ENCODE measurements at regions not wholly inside any gene's neighbourhood (a gene's known extent, or its start where the extent isn't known, plus 50 kb on each side); places are given as distances from the start of the nearest gene placed in this dataset.

DNA sequence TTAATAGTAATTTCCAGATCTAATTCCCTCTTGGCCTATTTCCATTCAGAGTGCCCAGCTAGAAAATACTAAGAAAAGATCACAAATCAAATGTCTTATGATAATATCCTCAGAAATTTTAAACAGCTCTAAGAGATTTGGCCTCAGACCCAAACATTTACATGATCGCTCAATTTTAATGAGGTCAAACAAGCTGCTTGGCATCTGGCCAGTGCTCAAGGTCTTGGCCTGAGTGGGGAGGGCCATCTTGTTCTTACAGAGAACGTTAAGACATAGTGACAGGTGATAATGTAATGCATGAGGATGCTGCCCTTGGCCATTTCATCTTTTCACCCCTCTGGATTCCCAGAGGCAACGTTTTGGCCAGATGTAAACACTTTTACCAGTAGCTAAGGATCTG, 159.2 kb upstream of the SLC7A11 start:
- no peak overlapping the region for H3K4me3 ChIP-seq (ENCODE audit: low read length, poor library complexity, severe bottlenecking)
- no peak overlapping the region for H2AFZ ChIP-seq (ENCODE audit: low read length)
- H3F3A ChIP-seq (ENCODE audit: low read depth) = no peaks in the 10 kb centered on the region
- no peaks in the 10 kb centered on the region for H3K36me3 ChIP-seq (ENCODE audit: insufficient read depth, low read length)
- no peaks in the 10 kb centered on the region for H3K27me3 ChIP-seq (ENCODE audit: insufficient read depth, low read length, poor library complexity, severe bottlenecking)
- no peaks in the 10 kb centered on the region for H3K9me3 ChIP-seq (ENCODE audit: insufficient read depth, low read depth, low read length)
- H3K9me2 ChIP-seq (replicated peaks; ENCODE audit: low read depth, low read length) = no peaks in the 10 kb centered on the region
- no peak overlapping the region for H3K9ac ChIP-seq (ENCODE audit: low read depth, low read length, poor library complexity, severe bottlenecking)
- H3K4me2 ChIP-seq (ENCODE audit: low read depth, low read length, poor library complexity, severe bottlenecking) = no peak overlapping the region
- H4K20me1 ChIP-seq (ENCODE audit: insufficient read depth, low read length, poor library complexity, severe bottlenecking) = no peaks in the 10 kb centered on the region
- H3K79me2 ChIP-seq (ENCODE audit: insufficient read depth, low read length) = no peaks in the 10 kb centered on the region
- peaks cover 13% of the 10 kb centered on the region for H3K4me1 ChIP-seq (ENCODE audit: insufficient read depth, low read length, poor library complexity, severe bottlenecking)
- no peak for TF ChIP-seq EZH2phosphoT487 (IDR thresholded peaks at IDR 0.05; ENCODE audit: borderline replicate concordance)
- TF ChIP-seq, protein P1, sequence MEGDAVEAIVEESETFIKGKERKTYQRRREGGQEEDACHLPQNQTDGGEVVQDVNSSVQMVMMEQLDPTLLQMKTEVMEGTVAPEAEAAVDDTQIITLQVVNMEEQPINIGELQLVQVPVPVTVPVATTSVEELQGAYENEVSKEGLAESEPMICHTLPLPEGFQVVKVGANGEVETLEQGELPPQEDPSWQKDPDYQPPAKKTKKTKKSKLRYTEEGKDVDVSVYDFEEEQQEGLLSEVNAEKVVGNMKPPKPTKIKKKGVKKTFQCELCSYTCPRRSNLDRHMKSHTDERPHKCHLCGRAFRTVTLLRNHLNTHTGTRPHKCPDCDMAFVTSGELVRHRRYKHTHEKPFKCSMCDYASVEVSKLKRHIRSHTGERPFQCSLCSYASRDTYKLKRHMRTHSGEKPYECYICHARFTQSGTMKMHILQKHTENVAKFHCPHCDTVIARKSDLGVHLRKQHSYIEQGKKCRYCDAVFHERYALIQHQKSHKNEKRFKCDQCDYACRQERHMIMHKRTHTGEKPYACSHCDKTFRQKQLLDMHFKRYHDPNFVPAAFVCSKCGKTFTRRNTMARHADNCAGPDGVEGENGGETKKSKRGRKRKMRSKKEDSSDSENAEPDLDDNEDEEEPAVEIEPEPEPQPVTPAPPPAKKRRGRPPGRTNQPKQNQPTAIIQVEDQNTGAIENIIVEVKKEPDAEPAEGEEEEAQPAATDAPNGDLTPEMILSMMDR (conservative IDR thresholded peaks at IDR 0.05; ENCODE audit: low read length) = no peak

DNA sequence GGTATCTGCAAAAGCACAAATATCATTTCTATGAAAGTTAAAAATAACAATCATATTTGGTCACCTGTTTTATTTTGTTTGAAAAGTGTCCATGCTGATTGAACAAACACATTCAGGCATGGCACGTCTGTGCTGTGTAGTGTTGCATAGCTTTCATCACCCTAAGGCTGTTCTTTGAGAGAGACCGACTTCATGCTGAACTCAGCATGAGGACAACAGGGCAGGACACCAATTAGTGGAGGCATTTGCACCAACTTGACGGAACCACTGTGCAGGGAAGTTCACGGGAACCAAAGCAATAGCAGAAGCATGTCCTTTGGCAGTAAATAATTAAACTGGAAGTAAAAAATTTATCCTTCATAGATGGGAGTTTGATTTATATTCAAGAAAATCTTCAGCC, 158.4 kb upstream of the SLC7A11 start:
- no peaks in the 10 kb centered on the region for H3F3A ChIP-seq (ENCODE audit: low read depth)
- TF ChIP-seq EZH2phosphoT487 (IDR thresholded peaks at IDR 0.05; ENCODE audit: borderline replicate concordance) = no peak
- TF ChIP-seq, protein P1 (conservative IDR thresholded peaks at IDR 0.05; ENCODE audit: low read length) = no peak
- no peak overlapping the region for H3K4me2 ChIP-seq (ENCODE audit: low read depth, low read length, poor library complexity, severe bottlenecking)
- no peaks in the 10 kb centered on the region for H3K9me3 ChIP-seq (ENCODE audit: insufficient read depth, low read depth, low read length)
- H3K4me3 ChIP-seq (ENCODE audit: low read length, poor library complexity, severe bottlenecking) = no peak overlapping the region
- no peaks in the 10 kb centered on the region for H3K27me3 ChIP-seq (ENCODE audit: insufficient read depth, low read length, poor library complexity, severe bottlenecking)
- no peak overlapping the region for H3K9ac ChIP-seq (ENCODE audit: low read depth, low read length, poor library complexity, severe bottlenecking)
- H3K36me3 ChIP-seq (ENCODE audit: insufficient read depth, low read length) = no peaks in the 10 kb centered on the region
- H3K9me2 ChIP-seq (replicated peaks; ENCODE audit: low read depth, low read length) = no peaks in the 10 kb centered on the region
- H3K4me1 ChIP-seq (ENCODE audit: insufficient read depth, low read length, poor library complexity, severe bottlenecking) = peaks cover 5% of the 10 kb centered on the region
- no peaks in the 10 kb centered on the region for H3K79me2 ChIP-seq (ENCODE audit: insufficient read depth, low read length)
- no peaks in the 10 kb centered on the region for H4K20me1 ChIP-seq (ENCODE audit: insufficient read depth, low read length, poor library complexity, severe bottlenecking)
- H2AFZ ChIP-seq (ENCODE audit: low read length) = no peak overlapping the region

DNA sequence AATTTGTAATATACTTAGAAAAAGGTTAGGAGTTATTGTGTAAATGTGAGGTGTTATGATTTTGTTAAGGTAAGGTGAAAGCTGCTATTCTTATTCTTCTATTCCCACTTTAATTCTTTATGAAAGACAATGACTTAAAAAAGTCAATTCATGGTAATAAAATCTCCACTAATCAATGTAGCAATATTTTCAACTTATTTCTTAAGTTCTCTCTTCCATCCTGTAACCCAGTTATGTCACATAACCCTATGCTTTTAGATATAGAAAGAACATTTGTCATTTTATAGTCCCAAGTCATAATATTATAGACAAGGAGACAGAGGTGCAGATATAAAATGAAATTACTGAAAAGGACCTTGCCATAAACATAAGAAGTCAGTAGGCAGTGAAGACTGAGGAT, 157.9 kb upstream of the SLC7A11 start:
- Histone ChIP-seq H3K9ac (ENCODE audit: low read depth, low read length, poor library complexity, severe bottlenecking) (no peak overlapping the region), H4K20me1 (ENCODE audit: insufficient read depth, low read length, poor library complexity, severe bottlenecking) (no peaks in the 10 kb centered on the region), H3K4me1 (ENCODE audit: insufficient read depth, low read length, poor library complexity, severe bottlenecking) (peaks cover under 1% of the 10 kb centered on the region), H3K79me2 (ENCODE audit: insufficient read depth, low read length) (no peaks in the 10 kb centered on the region), H3F3A (ENCODE audit: low read depth) (no peaks in the 10 kb centered on the region), H3K4me2 (ENCODE audit: low read depth, low read length, poor library complexity, severe bottlenecking) (no peak overlapping the region), H3K9me2 (replicated peaks; ENCODE audit: low read depth, low read length) (no peaks in the 10 kb centered on the region), H3K27me3 (ENCODE audit: insufficient read depth, low read length, poor library complexity, severe bottlenecking) (no peaks in the 10 kb centered on the region), H3K36me3 (ENCODE audit: insufficient read depth, low read length) (no peaks in the 10 kb centered on the region), H3K4me3 (ENCODE audit: low read length, poor library complexity, severe bottlenecking) (no peak overlapping the region), H3K9me3 (ENCODE audit: insufficient read depth, low read depth, low read length) (no peaks in the 10 kb centered on the region), H2AFZ (ENCODE audit: low read length) (no peak overlapping the region)
- TF ChIP-seq EZH2phosphoT487 (IDR thresholded peaks at IDR 0.05; ENCODE audit: borderline replicate concordance) = no peak
- TF ChIP-seq, protein P1 (conservative IDR thresholded peaks at IDR 0.05; ENCODE audit: low read length) = no peak
